ENCODE measurements at regions not wholly inside any gene's neighbourhood (a gene's known extent, or its start where the extent isn't known, plus 50 kb on each side); places are given as distances from the start of the nearest gene placed in this dataset.
"Not testable (repeated sequence)": the region's sequence is repeated elsewhere in the genome, so short reads cannot be mapped to it uniquely, and the experiment has no call there.

DNA sequence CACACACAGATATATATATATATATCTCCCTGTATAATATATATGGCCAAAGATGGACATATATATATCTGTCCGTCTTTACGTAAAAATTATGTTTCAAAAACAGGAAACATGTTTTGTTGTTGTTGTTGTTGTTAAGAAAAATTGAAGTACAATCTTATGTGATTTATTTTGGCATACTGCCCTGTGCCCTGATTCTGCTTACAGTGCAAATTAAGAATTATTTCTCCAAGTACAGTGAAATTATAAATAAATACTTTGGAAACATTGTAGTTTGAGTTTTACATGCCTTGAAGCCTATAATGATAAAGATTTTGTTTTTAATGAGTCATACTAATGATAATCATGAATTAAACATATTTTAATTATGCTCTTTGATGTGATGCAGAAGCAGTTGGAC is 994.9 kb downstream of the DIPK2A start:
- H3K36me3 ChIP-seq (ENCODE audit: control insufficient read depth, insufficient read depth, low read length): no peaks in the 10 kb centered on the region
- WGBS, 2 experiments (ENCODE audit: insufficient coverage in 1 of 2, insufficient read length in 1 of 2): 95% methylated on average over 2 of the region's 2 CpGs; no CpG with 5 or more reads in 1 of the 2 experiments
- peaks cover 3% of the 10 kb centered on the region for H3K4me1 Mint-ChIP-seq
- H3K9me3 Mint-ChIP-seq: peaks cover 3% of the 10 kb centered on the region
- no peaks in the 10 kb centered on the region for H3K9me3 ChIP-seq (ENCODE audit: control insufficient read depth, low read length)
- H3K9ac ChIP-seq (ENCODE audit: extremely low read depth, low read length, poor library complexity, severe bottlenecking): no peak overlapping the region
- no peak overlapping the region for H3K4me3 Mint-ChIP-seq
- H3K36me3 Mint-ChIP-seq (ENCODE audit: low read depth): no peaks in the 10 kb centered on the region
- no peak for DNase-seq
- no peak overlapping the region for H3K27ac Mint-ChIP-seq
- TF ChIP-seq, protein P1, sequence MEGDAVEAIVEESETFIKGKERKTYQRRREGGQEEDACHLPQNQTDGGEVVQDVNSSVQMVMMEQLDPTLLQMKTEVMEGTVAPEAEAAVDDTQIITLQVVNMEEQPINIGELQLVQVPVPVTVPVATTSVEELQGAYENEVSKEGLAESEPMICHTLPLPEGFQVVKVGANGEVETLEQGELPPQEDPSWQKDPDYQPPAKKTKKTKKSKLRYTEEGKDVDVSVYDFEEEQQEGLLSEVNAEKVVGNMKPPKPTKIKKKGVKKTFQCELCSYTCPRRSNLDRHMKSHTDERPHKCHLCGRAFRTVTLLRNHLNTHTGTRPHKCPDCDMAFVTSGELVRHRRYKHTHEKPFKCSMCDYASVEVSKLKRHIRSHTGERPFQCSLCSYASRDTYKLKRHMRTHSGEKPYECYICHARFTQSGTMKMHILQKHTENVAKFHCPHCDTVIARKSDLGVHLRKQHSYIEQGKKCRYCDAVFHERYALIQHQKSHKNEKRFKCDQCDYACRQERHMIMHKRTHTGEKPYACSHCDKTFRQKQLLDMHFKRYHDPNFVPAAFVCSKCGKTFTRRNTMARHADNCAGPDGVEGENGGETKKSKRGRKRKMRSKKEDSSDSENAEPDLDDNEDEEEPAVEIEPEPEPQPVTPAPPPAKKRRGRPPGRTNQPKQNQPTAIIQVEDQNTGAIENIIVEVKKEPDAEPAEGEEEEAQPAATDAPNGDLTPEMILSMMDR (conservative IDR thresholded peaks at IDR 0.05): no peak
- H3K27me3 Mint-ChIP-seq (ENCODE audit: insufficient read depth): no peaks in the 10 kb centered on the region
- no peaks in the 10 kb centered on the region for H3K27me3 ChIP-seq (ENCODE audit: control insufficient read depth, insufficient read depth, low read length, poor library complexity, severe bottlenecking)
- H3K27ac ChIP-seq (ENCODE audit: low read depth, low read length): no peak overlapping the region
- no peak overlapping the region for H3K4me3 ChIP-seq (ENCODE audit: low read length)
- peaks cover 5% of the 10 kb centered on the region for H3K4me1 ChIP-seq (ENCODE audit: control insufficient read depth, insufficient read depth, low read length)

DNA sequence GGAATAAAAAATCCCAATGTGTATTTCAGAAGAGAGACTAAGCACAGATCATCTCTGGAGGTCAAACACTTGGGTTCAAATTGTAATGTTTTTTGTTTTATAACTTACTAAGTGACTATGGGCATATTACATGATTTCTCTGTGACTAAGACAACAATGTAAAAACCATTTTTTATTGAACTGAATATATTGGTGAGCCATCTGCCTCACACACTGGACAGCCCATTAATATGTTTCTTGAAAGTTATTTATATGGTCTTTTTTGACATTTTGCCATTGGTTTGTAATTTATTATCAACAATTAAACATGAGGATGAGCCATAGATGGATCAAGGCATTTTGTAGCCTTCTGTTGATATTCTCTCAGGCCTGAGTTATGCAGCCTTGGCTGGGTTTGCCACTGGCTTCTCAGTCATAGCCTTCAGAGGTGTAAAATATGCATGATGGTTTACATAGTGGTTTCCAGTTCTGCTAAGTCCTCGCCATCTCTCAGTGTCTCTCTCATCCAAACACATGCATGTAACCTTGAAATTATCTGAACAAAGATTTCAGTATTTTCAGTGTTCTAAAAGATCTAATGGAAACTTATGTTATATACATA is 997.2 kb downstream of the DIPK2A start:
- TF ChIP-seq, protein P1 (conservative IDR thresholded peaks at IDR 0.05): no peak
- H3K27ac ChIP-seq (ENCODE audit: low read depth, low read length): no peak overlapping the region
- DNase-seq: no peak
- no peaks in the 10 kb centered on the region for H3K27me3 ChIP-seq (ENCODE audit: control insufficient read depth, insufficient read depth, low read length, poor library complexity, severe bottlenecking)
- H3K27me3 Mint-ChIP-seq (ENCODE audit: insufficient read depth): no peaks in the 10 kb centered on the region
- no peaks in the 10 kb centered on the region for H3K36me3 Mint-ChIP-seq (ENCODE audit: low read depth)
- WGBS, 2 experiments (ENCODE audit: insufficient coverage in 1 of 2, insufficient read length in 1 of 2): 86% methylated on average over 1 of the region's 1 CpG; no CpG with 5 or more reads in 1 of the 2 experiments
- no peak overlapping the region for H3K9ac ChIP-seq (ENCODE audit: extremely low read depth, low read length, poor library complexity, severe bottlenecking)
- no peak overlapping the region for H3K4me3 Mint-ChIP-seq
- H3K9me3 ChIP-seq (ENCODE audit: control insufficient read depth, low read length): peaks cover 5% of the 10 kb centered on the region
- no peaks in the 10 kb centered on the region for H3K36me3 ChIP-seq (ENCODE audit: control insufficient read depth, insufficient read depth, low read length)
- no peak overlapping the region for H3K27ac Mint-ChIP-seq
- H3K4me1 ChIP-seq (ENCODE audit: control insufficient read depth, insufficient read depth, low read length): peaks cover 5% of the 10 kb centered on the region
- H3K9me3 Mint-ChIP-seq: peaks cover 12% of the 10 kb centered on the region
- H3K4me3 ChIP-seq (ENCODE audit: low read length): no peak overlapping the region
- H3K4me1 Mint-ChIP-seq: peaks cover 3% of the 10 kb centered on the region

DNA sequence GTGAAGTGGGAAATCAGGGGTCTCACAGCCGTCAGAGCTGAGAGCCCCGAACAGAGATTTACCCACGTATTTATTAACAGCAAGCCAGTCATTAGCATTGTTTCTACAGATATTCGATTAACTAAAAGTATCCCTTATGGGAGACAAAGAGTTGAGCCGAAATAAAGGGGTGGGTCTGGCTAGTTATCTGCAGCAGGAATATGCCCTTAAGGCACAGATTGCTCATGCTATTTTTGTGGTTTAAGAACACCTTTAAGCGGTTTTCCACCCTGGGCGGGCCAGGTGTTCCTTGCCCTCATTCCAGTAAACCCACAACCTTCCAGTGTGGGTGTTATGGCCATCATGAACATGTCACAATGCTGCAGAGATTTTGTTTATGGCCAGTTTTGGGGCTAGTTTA is 1012.9 kb downstream of the DIPK2A start:
- H3K9ac ChIP-seq (ENCODE audit: extremely low read depth, low read length, poor library complexity, severe bottlenecking); H3K36me3 Mint-ChIP-seq (ENCODE audit: low read depth); H3K4me3 Mint-ChIP-seq; H3K27me3 ChIP-seq (ENCODE audit: control insufficient read depth, insufficient read depth, low read length, poor library complexity, severe bottlenecking); DNase-seq; H3K27me3 Mint-ChIP-seq (ENCODE audit: insufficient read depth); H3K27ac ChIP-seq (ENCODE audit: low read depth, low read length); H3K36me3 ChIP-seq (ENCODE audit: control insufficient read depth, insufficient read depth, low read length); H3K4me1 ChIP-seq (ENCODE audit: control insufficient read depth, insufficient read depth, low read length); H3K27ac Mint-ChIP-seq; H3K4me1 Mint-ChIP-seq; H3K4me3 ChIP-seq (ENCODE audit: low read length): not testable (repeated sequence)
- 96 to 100% methylated on average over 2 to 7 of the region's 7 CpGs for WGBS, 2 experiments (ENCODE audit: insufficient coverage in 1 of 2, insufficient read length in 1 of 2)
- H3K9me3 Mint-ChIP-seq: peaks cover 31% of the 10 kb centered on the region
- peaks cover 22% of the 10 kb centered on the region for H3K9me3 ChIP-seq (ENCODE audit: control insufficient read depth, low read length)

DNA sequence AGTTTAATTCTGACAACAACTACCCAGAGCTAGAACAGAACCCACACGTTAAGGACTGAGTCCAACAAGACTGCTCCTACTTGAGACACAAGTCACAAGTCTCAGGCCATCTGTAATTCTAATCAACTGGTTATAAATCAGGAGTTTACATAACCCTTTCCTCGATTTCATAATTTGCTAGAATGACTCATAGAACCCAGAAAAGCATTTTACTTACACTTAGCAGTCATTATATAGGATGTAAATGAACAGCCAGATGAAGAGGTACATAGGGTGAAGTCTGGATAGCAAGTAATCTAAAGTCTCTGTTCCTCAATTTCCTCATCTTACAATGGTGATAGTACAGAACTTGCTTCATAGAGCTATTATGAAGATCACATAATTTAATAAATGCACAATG is 1018.2 kb downstream of the DIPK2A start:
- Histone ChIP-seq H3K27ac (ENCODE audit: low read depth, low read length) (no peak overlapping the region), H3K4me1 (ENCODE audit: control insufficient read depth, insufficient read depth, low read length) (no peaks in the 10 kb centered on the region), H3K9me3 (ENCODE audit: control insufficient read depth, low read length) (peaks cover 8% of the 10 kb centered on the region), H3K9ac (ENCODE audit: extremely low read depth, low read length, poor library complexity, severe bottlenecking) (no peak overlapping the region), H3K4me3 (ENCODE audit: low read length) (no peak overlapping the region), H3K36me3 (ENCODE audit: control insufficient read depth, insufficient read depth, low read length) (no peaks in the 10 kb centered on the region), H3K27me3 (ENCODE audit: control insufficient read depth, insufficient read depth, low read length, poor library complexity, severe bottlenecking) (no peaks in the 10 kb centered on the region)
- TF ChIP-seq, protein P1 (conservative IDR thresholded peaks at IDR 0.05): no peak
- no peak for DNase-seq
- WGBS, 2 experiments (ENCODE audit: insufficient coverage in 1 of 2, insufficient read length in 1 of 2): 67 to 81% methylated on average over 1 to 2 of the region's 2 CpGs
- Mint-ChIP-seq H3K9me3 (peaks cover 14% of the 10 kb centered on the region), H3K4me1 (no peaks in the 10 kb centered on the region), H3K27me3 (ENCODE audit: insufficient read depth) (no peaks in the 10 kb centered on the region), H3K27ac (no peak overlapping the region), H3K4me3 (no peak overlapping the region), H3K36me3 (ENCODE audit: low read depth) (peaks cover 4% of the 10 kb centered on the region)
